Bronchial epithelial cell (primary cell): ENCODE measurements at regions not wholly inside any gene's neighbourhood (a gene's known extent, or its start where the extent isn't known, plus 50 kb on each side); places are given as distances from the start of the nearest gene placed in this dataset.

Source experiments
- DNase-seq: peaks from one replicate; pipeline ENCODE4 v3.0.0-alpha.2; 2010; ENCODE audit warnings: low read depth
- FAIRE-seq: peaks from 2 replicates; lab custom pipeline; 2011; peaks lifted over from hg19 to GRCh38; lab: Jason Lieb, UNC
- H3K27me3 ChIP-seq: 2 replicates; pipeline ENCODE4 v1.5.1; 2011; ENCODE audit warnings: low read length; ENCODE audit not compliant: control insufficient read depth, insufficient read depth
- H3K36me3 ChIP-seq: 2 replicates; pipeline ENCODE4 v1.5.1; 2011; ENCODE audit warnings: low read length; ENCODE audit not compliant: control insufficient read depth, insufficient read depth
- H3K4me3 ChIP-seq: 2 replicates; pipeline ENCODE4 v1.5.1; 2011; ENCODE audit warnings: mild to moderate bottlenecking, low read depth, low read length, control low read depth
- TF ChIP-seq, protein P1 (sequence below): IDR thresholded peaks from 2 replicates; pipeline ENCODE4 v1.5.1; 2011; ENCODE audit warnings: mild to moderate bottlenecking, moderate library complexity, low read length, control low read depth, inconsistent platforms; ENCODE audit not compliant: insufficient read depth, severe bottlenecking

DNA sequence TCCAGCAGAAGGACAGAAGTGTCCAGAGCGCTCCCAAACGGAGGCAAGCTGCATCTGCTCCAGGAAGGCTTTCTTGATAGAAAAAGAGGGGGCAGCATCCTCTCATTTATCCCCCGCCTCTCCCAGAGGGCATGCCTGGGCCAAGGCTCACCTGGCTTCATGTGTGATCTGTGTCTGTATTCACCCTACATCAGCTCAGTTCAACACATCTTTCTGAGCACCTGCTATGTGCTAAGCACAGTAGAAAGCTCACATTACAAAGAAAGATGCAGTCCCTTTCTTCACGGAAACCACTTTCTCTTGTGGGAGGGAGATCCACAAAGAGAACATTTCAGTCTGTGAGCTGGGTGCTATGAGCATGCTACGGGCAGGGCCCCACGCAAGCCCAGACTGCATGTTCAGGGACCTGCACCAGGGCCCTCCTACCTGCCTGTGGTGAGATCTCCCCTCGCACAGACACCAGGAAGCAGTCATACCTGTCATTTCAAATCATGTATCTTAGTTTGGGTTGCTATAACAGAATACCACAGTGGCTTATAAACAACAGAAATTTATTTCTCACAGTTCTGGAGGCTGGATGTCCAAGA lies 90.7 kb downstream of the PDCL3 start:
- DNase-seq (no peak), FAIRE-seq (no peak)
- H3K27me3 ChIP-seq = no peaks in the 10 kb centered on the region
- TF ChIP-seq, protein P1, sequence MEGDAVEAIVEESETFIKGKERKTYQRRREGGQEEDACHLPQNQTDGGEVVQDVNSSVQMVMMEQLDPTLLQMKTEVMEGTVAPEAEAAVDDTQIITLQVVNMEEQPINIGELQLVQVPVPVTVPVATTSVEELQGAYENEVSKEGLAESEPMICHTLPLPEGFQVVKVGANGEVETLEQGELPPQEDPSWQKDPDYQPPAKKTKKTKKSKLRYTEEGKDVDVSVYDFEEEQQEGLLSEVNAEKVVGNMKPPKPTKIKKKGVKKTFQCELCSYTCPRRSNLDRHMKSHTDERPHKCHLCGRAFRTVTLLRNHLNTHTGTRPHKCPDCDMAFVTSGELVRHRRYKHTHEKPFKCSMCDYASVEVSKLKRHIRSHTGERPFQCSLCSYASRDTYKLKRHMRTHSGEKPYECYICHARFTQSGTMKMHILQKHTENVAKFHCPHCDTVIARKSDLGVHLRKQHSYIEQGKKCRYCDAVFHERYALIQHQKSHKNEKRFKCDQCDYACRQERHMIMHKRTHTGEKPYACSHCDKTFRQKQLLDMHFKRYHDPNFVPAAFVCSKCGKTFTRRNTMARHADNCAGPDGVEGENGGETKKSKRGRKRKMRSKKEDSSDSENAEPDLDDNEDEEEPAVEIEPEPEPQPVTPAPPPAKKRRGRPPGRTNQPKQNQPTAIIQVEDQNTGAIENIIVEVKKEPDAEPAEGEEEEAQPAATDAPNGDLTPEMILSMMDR = no peak
- no peak overlapping the region for H3K4me3 ChIP-seq
- no peaks in the 10 kb centered on the region for H3K36me3 ChIP-seq

DNA sequence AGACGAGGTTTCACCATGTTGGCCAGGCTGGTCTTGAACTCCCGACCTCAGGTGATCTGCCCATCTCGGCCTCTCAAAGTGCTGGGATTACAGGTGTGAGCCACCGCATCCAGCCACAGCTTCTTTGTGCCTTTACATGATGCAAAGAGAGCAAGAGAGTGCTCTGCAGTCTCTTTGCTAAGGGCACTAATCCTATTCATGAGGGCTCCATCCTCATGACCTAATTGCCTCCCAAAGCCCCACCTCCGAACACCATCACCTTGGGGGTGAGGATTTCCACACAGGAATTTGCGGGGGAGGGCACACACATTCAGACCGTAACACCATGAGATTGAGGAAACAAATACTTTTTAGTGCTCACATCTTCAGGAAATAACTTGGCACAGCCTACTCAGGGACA lies 91.8 kb downstream of the PDCL3 start:
- DNase-seq (no peak), FAIRE-seq (no peak)
- H3K36me3 ChIP-seq = no peaks in the 10 kb centered on the region
- no peak overlapping the region for H3K4me3 ChIP-seq
- TF ChIP-seq, protein P1 = no peak
- no peaks in the 10 kb centered on the region for H3K27me3 ChIP-seq

DNA sequence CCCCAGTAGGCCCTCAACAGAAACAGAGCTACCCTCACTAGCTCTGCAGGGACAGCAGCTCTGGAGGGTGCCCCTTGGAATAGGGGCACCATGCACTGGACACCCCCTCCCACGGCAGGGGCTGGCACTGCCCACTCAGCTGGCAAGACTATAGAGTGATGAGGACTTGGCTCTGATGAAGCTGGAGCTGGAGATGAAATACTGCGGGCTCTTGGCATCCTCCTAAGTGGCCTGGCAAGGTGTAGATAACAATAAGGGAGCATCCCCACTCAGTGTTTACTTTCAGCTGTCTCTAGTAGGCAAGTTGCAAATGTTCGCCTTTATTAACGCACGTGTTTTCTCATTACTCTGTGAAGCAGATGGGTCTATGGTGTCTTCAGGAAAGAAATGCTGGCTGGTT lies 92.7 kb downstream of the PDCL3 start:
- no peaks in the 10 kb centered on the region for H3K27me3 ChIP-seq
- H3K36me3 ChIP-seq = no peaks in the 10 kb centered on the region
- no peak overlapping the region for H3K4me3 ChIP-seq
- FAIRE-seq = no peak
- no peak for DNase-seq
- TF ChIP-seq, protein P1 = no peak

DNA sequence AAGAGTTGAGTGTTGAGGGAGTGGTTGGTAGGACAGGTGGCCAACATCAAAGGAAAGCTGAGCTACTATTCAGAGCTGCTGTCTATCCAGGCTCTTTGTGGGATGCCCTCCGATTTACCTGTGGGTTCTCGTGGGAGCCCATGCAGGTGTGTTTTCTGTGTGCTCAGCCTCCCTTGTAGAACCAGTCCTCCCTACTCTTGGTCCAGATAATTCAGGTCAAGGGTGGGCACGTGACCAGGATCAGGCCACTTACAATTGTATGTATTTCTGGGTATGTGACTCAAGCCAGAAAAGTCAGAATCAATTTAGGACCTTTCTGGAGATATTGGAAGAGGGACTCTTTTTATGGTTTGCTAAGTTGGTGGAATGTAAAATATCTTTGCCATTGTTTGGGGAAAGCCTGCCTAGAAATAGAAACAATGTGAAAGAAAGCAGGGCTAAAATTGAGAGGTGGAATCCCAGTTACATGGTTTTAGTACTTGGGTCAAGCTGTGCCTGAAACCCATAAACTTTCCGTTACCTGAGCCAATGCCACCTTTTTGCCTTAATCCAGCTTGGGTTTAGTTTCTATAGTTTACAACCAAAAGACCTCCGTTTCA lies 93.2 kb downstream of the PDCL3 start:
- no peak overlapping the region for H3K4me3 ChIP-seq
- no peak for FAIRE-seq
- no peaks in the 10 kb centered on the region for H3K27me3 ChIP-seq
- DNase-seq = no peak
- TF ChIP-seq, protein P1 = no peak
- no peaks in the 10 kb centered on the region for H3K36me3 ChIP-seq

DNA sequence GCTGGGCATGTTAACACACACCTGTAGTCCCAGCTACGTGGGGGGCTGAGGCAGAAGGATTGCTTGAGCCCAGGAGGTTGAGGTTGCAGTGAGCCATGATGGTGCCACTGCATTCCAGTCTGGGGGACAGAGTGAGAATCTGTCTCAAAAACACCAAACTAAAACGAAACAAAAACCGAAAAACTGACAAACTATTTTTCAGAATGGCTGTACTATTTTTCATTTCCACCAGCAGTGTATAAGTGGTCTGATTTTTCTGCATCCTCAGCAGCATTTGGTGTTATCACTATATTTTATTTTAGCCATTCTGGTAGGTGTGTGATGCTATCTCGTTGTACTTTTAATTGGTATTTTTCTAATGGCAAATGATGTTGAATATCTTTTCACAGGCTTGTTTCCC lies 95.2 kb downstream of the PDCL3 start:
- H3K27me3 ChIP-seq = no peaks in the 10 kb centered on the region
- no peak overlapping the region for H3K4me3 ChIP-seq
- FAIRE-seq (no peak), DNase-seq (no peak)
- TF ChIP-seq, protein P1 = no peak
- no peaks in the 10 kb centered on the region for H3K36me3 ChIP-seq
